Neural cell (in vitro differentiated cells): ENCODE measurements at regions not wholly inside any gene's neighbourhood (a gene's known extent, or its start where the extent isn't known, plus 50 kb on each side); places are given as distances from the start of the nearest gene placed in this dataset.

ENCODE experiments used
- H2AFZ ChIP-seq: fragments of 200-600, 300-800 bp; sonication (generic), shearing (Covaris generic); 2 replicates; pipeline ENCODE4 v1.6.0; 2014; ENCODE audit warnings: low read depth, mild to moderate bottlenecking, antibody characterized with exemption, low read length, moderate library complexity
- H3F3A ChIP-seq: fragments of 200-600 bp; shearing (Covaris generic); 2 replicates; pipeline ENCODE4 v1.6.1; 2016; ENCODE audit warnings: mild to moderate bottlenecking, moderate library complexity, mixed read lengths, antibody characterized with exemption, low read length; ENCODE audit not compliant: insufficient read depth, poor library complexity, severe bottlenecking
- H3K27ac ChIP-seq: fragments of 200-600, 300-800 bp; sonication (generic), shearing (Covaris generic); 2 replicates; pipeline ENCODE4 v1.5.1; 2014; ENCODE audit warnings: mild to moderate bottlenecking, low read length, moderate library complexity
- H3K27me3 ChIP-seq: fragments of 300-800, 200-600 bp; sonication (generic), shearing (Covaris generic); 2 replicates; pipeline ENCODE4 v1.6.0; 2014; ENCODE audit warnings: mild to moderate bottlenecking, low read depth, low read length, moderate library complexity; ENCODE audit not compliant: insufficient read depth
- H3K36me3 ChIP-seq: fragments of 300-800, 200-600 bp; sonication (generic), shearing (Covaris generic); 2 replicates; pipeline ENCODE4 v1.5.1; 2014; ENCODE audit warnings: mild to moderate bottlenecking, antibody characterized with exemption, low read length, moderate library complexity; ENCODE audit not compliant: insufficient read depth
- H3K4me2 ChIP-seq: fragments of 300-800, 200-600 bp; sonication (generic), shearing (Covaris generic); 2 replicates; pipeline ENCODE4 v1.6.0; 2014; ENCODE audit warnings: mild to moderate bottlenecking, low read length
- H3K4me3 ChIP-seq: fragments of 300-800, 200-600 bp; sonication (generic), shearing (Covaris generic); 2 replicates; pipeline ENCODE4 v1.5.1; 2014; ENCODE audit warnings: mild to moderate bottlenecking, low read length, moderate library complexity
- H3K79me2 ChIP-seq: fragments of 200-600 bp; shearing (Covaris generic); replicated peaks from 2 replicates; pipeline ENCODE4 v1.6.0; 2014; ENCODE audit warnings: mild to moderate bottlenecking, low read length, moderate library complexity; ENCODE audit not compliant: insufficient read depth
- H3K9ac ChIP-seq: fragments of 300-800, 200-600 bp; sonication (generic), shearing (Covaris generic); 2 replicates; pipeline ENCODE4 v1.6.1; 2016; ENCODE audit warnings: mild to moderate bottlenecking, low read length, mixed read lengths
- H3K9me2 ChIP-seq: fragments of 200-600 bp; shearing (Covaris generic); 2 replicates; pipeline ENCODE4 v1.6.1; 2016; ENCODE audit warnings: mild to moderate bottlenecking, low read length, mixed read lengths; ENCODE audit not compliant: insufficient read depth
- H3K9me3 ChIP-seq: fragments of 200-600, 300-800 bp; sonication (generic), shearing (Covaris generic); 2 replicates; pipeline ENCODE4 v1.6.1; 2016; ENCODE audit warnings: mild to moderate bottlenecking, mixed run types, low read length, moderate library complexity, mixed read lengths
- H4K20me1 ChIP-seq: fragments of 200-600 bp; shearing (Covaris generic); 2 replicates; pipeline ENCODE4 v1.6.1; 2016; ENCODE audit warnings: mild to moderate bottlenecking, mixed run types; ENCODE audit not compliant: insufficient read depth
- CTCF ChIP-seq: fragments of 450-650 bp; IDR thresholded peaks from 2 replicates; pipeline ENCODE4 v1.5.1; 2014; ENCODE audit warnings: antibody characterized with exemption, mild to moderate bottlenecking, moderate library complexity; ENCODE audit not compliant: poor library complexity, severe bottlenecking
- EP300 ChIP-seq: fragments of 450-650 bp; conservative IDR thresholded peaks from 2 replicates; pipeline ENCODE4 v1.6.1; 2014; ENCODE audit warnings: antibody characterized with exemption, mild to moderate bottlenecking, moderate library complexity; ENCODE audit not compliant: poor library complexity, severe bottlenecking
- EZH2 ChIP-seq: fragments of 200-600, 300-800 bp; shearing (Covaris generic), sonication (generic); IDR thresholded peaks from 2 replicates; pipeline ENCODE4 v1.6.1; 2014; ENCODE audit warnings: antibody characterized with exemption, low read length, borderline replicate concordance, mild to moderate bottlenecking; ENCODE audit not compliant: insufficient read depth, poor library complexity, severe bottlenecking
- MXI1 ChIP-seq: fragments of 450-650 bp; conservative IDR thresholded peaks from 2 replicates; pipeline ENCODE4 v1.6.1; 2014; ENCODE audit warnings: antibody characterized with exemption, mild to moderate bottlenecking; ENCODE audit not compliant: poor library complexity, severe bottlenecking
- POLR2AphosphoS5 ChIP-seq: IDR thresholded peaks from 2 replicates; pipeline ENCODE4 v1.6.1; 2012
- RAD21 ChIP-seq: fragments of 450-650 bp; conservative IDR thresholded peaks from 2 replicates; pipeline ENCODE4 v1.6.1; 2014; ENCODE audit warnings: antibody characterized with exemption, mild to moderate bottlenecking, moderate library complexity
- SMC3 ChIP-seq: fragments of 450-650 bp; conservative IDR thresholded peaks from 2 replicates; pipeline ENCODE4 v1.6.1; 2014; ENCODE audit warnings: antibody characterized with exemption, mild to moderate bottlenecking, moderate library complexity; ENCODE audit not compliant: poor library complexity
- TAF1 ChIP-seq: IDR thresholded peaks from 2 replicates; pipeline ENCODE4 v1.6.1; 2012; ENCODE audit warnings: low read depth
- TF ChIP-seq, protein P1 (sequence below): IDR thresholded peaks from 2 replicates; pipeline ENCODE4 v1.6.1; 2012; ENCODE audit warnings: borderline replicate concordance

DNA sequence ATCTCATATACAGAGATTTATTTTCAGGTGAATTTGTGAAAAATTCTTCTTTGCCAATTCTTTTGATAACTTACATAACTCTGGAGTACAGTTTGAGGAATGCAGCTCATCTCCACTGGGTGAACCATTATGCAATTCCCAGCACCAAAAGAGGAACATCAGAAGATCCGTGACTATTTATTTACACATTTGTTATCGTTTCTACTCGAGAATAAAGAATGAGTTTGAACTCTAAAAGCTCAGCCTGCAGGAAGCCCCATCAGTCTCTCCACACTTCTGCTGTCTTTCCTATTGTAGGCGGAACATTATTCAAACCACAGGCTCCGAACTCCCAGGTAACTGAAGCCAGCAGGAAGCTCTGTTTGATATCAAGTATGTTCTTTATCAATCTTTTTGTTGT, 95.9 kb upstream of the IFNGR1 start:
- H3K27ac ChIP-seq: no peak overlapping the region

GRCh38 chr6:137313928-137314855, 95.0 kb upstream of the IFNGR1 start:
- Histone ChIP-seq H3K9ac (no peak overlapping the region), H2AFZ (no peak overlapping the region), H3K4me3 (no peak overlapping the region), H3K36me3 (no peaks in the 10 kb centered on the region), H3K4me2 (no peak overlapping the region), H3K9me2 (no peaks in the 10 kb centered on the region), H3K27ac (no peak overlapping the region), H4K20me1 (no peaks in the 10 kb centered on the region), H3K79me2 (no peaks in the 10 kb centered on the region), H3F3A (no peaks in the 10 kb centered on the region), H3K27me3 (no peaks in the 10 kb centered on the region), H3K9me3 (no peaks in the 10 kb centered on the region)
- TF ChIP-seq POLR2AphosphoS5: no peak
- no peak for TF ChIP-seq MXI1
- TF ChIP-seq SMC3: peak; percentile 69
- peak; percentile 67 for TF ChIP-seq CTCF
- peak; percentile 60 for TF ChIP-seq RAD21

More for the DNA sequence above, 95.9 kb upstream of the IFNGR1 start:
- Histone ChIP-seq H3K9me3 (no peaks in the 10 kb centered on the region), H3K9me2 (no peaks in the 10 kb centered on the region), H2AFZ (no peak overlapping the region), H3K79me2 (no peaks in the 10 kb centered on the region), H3K4me3 (no peak overlapping the region), H3K36me3 (no peaks in the 10 kb centered on the region), H3K4me2 (no peak overlapping the region), H4K20me1 (no peaks in the 10 kb centered on the region), H3K9ac (no peak overlapping the region), H3F3A (no peaks in the 10 kb centered on the region), H3K27me3 (no peaks in the 10 kb centered on the region)
- TF ChIP-seq MXI1 (no peak), RAD21 (no peak)
- TF ChIP-seq, protein P1, sequence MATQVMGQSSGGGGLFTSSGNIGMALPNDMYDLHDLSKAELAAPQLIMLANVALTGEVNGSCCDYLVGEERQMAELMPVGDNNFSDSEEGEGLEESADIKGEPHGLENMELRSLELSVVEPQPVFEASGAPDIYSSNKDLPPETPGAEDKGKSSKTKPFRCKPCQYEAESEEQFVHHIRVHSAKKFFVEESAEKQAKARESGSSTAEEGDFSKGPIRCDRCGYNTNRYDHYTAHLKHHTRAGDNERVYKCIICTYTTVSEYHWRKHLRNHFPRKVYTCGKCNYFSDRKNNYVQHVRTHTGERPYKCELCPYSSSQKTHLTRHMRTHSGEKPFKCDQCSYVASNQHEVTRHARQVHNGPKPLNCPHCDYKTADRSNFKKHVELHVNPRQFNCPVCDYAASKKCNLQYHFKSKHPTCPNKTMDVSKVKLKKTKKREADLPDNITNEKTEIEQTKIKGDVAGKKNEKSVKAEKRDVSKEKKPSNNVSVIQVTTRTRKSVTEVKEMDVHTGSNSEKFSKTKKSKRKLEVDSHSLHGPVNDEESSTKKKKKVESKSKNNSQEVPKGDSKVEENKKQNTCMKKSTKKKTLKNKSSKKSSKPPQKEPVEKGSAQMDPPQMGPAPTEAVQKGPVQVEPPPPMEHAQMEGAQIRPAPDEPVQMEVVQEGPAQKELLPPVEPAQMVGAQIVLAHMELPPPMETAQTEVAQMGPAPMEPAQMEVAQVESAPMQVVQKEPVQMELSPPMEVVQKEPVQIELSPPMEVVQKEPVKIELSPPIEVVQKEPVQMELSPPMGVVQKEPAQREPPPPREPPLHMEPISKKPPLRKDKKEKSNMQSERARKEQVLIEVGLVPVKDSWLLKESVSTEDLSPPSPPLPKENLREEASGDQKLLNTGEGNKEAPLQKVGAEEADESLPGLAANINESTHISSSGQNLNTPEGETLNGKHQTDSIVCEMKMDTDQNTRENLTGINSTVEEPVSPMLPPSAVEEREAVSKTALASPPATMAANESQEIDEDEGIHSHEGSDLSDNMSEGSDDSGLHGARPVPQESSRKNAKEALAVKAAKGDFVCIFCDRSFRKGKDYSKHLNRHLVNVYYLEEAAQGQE: no peak

DNA sequence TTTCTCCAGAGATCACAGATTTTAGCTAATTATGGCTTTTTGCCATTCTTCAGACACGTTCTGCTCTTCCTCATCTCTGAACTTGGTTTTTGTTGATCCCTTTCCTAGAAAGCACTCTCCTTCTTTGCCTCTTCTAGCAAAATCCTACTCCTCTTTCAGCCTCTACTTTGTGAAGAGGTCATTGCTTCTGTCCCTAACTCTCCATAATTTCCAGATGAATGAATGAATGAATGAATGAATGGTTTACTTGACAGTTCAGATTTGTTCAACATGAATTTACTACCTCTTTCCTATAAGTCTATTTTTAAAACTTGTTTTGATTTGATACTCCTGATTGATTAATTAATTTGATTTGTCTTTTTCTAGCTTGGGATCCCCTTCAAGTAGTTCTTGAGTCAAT, 94.0 kb upstream of the IFNGR1 start:
- Histone ChIP-seq H3K36me3 (no peaks in the 10 kb centered on the region), H3K9ac (no peak overlapping the region), H2AFZ (no peak overlapping the region), H3K4me2 (no peak overlapping the region), H3K27me3 (no peaks in the 10 kb centered on the region), H3F3A (no peaks in the 10 kb centered on the region), H3K79me2 (no peaks in the 10 kb centered on the region), H4K20me1 (no peaks in the 10 kb centered on the region), H3K27ac (no peak overlapping the region), H3K9me3 (no peaks in the 10 kb centered on the region), H3K4me3 (no peak overlapping the region), H3K9me2 (no peaks in the 10 kb centered on the region)
- TF ChIP-seq, protein P1: no peak
- TF ChIP-seq EZH2 (no peak), POLR2AphosphoS5 (no peak), CTCF (no peak), EP300 (no peak), MXI1 (no peak), TAF1 (no peak), SMC3 (no peak), RAD21 (no peak)
